Tibial nerve (tissue), 4 donors: ENCODE measurements at regions not wholly inside any gene's neighbourhood (a gene's known extent, or its start where the extent isn't known, plus 50 kb on each side); places are given as distances from the start of the nearest gene placed in this dataset.

Experiments
- CTCF ChIP-seq, 5 experiments: fragments of 200-600 bp in 3 of 5; fragments of 450-650 bp in 2 of 5; sonication (generic) in 3 of 5; IDR thresholded peaks; one replicate each; pipeline ENCODE4 v1.5.1; 2016 to 2019; ENCODE audit warnings: antibody characterized with exemption in 5 of 5, mild to moderate bottlenecking in 3 of 5, moderate library complexity in 2 of 5
- EP300 ChIP-seq, 2 donors: sonication (generic); formaldehyde crosslinking; IDR thresholded peaks; one replicate each; pipeline ENCODE4 v1.6.1; 2017; ENCODE audit warnings: antibody characterized with exemption in 2 of 2, mild to moderate bottlenecking in 1 of 2
- POLR2A ChIP-seq, 2 donors: fragments of 450-650 bp; IDR thresholded peaks; one replicate each; pipeline ENCODE4 v1.6.1; 2017; ENCODE audit warnings: antibody characterized with exemption in 2 of 2, mild to moderate bottlenecking in 2 of 2, moderate library complexity in 2 of 2

- no peak for TF ChIP-seq CTCF (IDR thresholded peaks at IDR 0.05)
- no peak for TF ChIP-seq EP300 (IDR thresholded peaks at IDR 0.05)
- TF ChIP-seq POLR2A (IDR thresholded peaks at IDR 0.05): no peak
Measured at GRCh38 chr13:106405731-106406130, 129.7 kb downstream of the EFNB2 start.
